Activated naive CD8-positive, alpha-beta T cell treated with anti-CD3 and anti-CD28 coated beads, Interleukin-2, amount 50 U/mL, for 24 hours (primary cell): ENCODE measurements at regions not wholly inside any gene's neighbourhood (a gene's known extent, or its start where the extent isn't known, plus 50 kb on each side); places are given as distances from the start of the nearest gene placed in this dataset.

ENCODE experiments used
- ATAC-seq: fragments of 150-1000 bp; cut with Tn5 transposase; one replicate; pipeline ENCODE4 v1.10.0; 2021
- DNase-seq: peaks from one replicate; pipeline ENCODE4 v3.0.0; 2021
- H3K27ac Mint-ChIP-seq: one replicate; pipeline ENCODE4 v1.8.0; 2021; ENCODE audit warnings: mild to moderate bottlenecking, mixed read lengths
- H3K27me3 Mint-ChIP-seq: one replicate; pipeline ENCODE4 v1.8.0; 2021; ENCODE audit warnings: mixed read lengths
- H3K36me3 Mint-ChIP-seq: one replicate; pipeline ENCODE4 v1.8.0; 2021; ENCODE audit warnings: low read depth, mixed read lengths
- H3K4me1 Mint-ChIP-seq: one replicate; pipeline ENCODE4 v1.8.0; 2021; ENCODE audit warnings: mixed read lengths
- H3K4me3 Mint-ChIP-seq: one replicate; pipeline ENCODE4 v1.8.0; 2021; ENCODE audit warnings: mild to moderate bottlenecking, moderate library complexity, mixed read lengths
- H3K9me3 Mint-ChIP-seq: one replicate; pipeline ENCODE4 v1.8.0; 2021; ENCODE audit warnings: mixed read lengths

DNA sequence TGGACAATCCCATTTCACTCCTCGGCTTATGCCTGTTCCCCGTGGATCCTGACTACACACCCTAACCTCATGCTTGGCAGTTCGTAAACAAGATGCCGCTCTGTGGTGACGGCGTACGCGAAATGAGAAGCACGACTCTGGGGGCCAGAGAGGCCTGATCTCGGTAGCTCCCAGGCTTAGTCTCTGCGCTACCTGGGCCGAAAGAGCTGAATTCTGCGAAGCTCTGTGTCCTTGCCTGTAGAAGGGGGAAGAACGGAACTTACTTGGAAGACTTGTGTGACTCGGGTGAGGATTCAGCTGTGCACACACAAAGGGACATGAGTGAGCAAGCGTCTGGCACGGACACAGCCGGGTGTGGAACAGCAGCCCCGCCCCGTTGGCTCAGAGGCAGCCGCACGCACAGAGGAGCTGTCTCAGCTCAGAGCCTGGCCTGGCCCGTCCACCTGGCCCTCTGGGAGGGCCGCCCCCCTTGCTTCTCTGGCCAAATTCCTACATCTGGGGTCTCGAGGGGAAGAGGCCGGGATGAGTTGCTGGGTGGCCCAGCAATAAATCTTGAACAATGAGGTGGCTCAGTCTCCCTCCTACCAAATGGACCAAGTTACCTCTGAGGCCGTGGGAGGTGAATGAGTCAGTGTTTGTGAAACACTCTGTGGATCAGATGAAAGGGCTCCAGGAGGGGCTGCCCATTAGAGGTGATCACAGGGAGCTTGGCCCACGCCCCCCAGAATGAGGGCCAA is 83.8 kb downstream of the PDGFA start:
- no peaks in the 10 kb centered on the region for H3K36me3 Mint-ChIP-seq
- H3K4me1 Mint-ChIP-seq, result peaks cover 1% of the 10 kb centered on the region
- no peaks in the 10 kb centered on the region for H3K9me3 Mint-ChIP-seq
- H3K27me3 Mint-ChIP-seq, result no peaks in the 10 kb centered on the region
- ATAC-seq (peak; percentile 75), DNase-seq (peak; percentile 20)
- H3K27ac Mint-ChIP-seq, result no peak overlapping the region
- H3K4me3 Mint-ChIP-seq, result no peak overlapping the region

DNA sequence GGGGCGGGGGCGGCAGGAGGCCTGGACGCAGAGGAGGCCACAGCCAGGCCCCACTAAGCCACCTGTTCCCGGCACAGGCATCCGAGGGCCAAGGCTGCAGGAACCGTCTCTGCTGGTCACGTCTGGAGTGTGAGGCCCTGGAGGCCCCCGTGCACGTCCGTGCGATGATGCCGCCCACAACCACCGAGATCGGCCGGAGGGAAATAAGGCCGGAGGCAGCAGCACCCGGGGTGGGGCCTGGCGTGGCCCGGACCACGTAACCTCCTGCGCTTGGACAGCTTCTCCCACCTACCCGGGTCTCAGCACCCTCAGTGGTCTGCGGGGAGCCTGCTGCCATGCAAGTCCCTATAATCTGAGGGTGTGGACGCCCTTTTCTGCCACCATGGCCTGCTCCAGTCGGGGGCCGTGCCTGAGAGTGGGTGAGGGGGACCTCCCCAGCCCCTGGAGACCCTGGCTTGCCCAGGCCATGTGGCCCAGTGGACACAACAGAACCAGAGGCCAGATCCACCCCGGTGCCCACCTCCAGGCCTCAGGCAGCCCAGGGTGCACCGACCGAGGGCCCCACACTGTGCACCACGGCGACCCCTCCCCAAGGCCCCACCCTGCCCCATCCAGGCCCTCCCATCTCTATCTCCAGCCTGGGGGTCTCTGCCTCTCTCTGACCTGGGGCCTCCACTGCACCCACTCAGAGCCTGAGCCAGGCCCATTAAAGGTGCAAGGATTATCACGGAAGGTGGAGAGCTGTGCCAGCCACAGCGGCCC is 83.1 kb downstream of the PDGFA start:
- no peak for ATAC-seq
- Mint-ChIP-seq H3K4me3 (no peak overlapping the region), H3K4me1 (peaks cover 1% of the 10 kb centered on the region), H3K27me3 (no peaks in the 10 kb centered on the region), H3K36me3 (no peaks in the 10 kb centered on the region), H3K27ac (no peak overlapping the region), H3K9me3 (no peaks in the 10 kb centered on the region)
- no peak for DNase-seq

DNA sequence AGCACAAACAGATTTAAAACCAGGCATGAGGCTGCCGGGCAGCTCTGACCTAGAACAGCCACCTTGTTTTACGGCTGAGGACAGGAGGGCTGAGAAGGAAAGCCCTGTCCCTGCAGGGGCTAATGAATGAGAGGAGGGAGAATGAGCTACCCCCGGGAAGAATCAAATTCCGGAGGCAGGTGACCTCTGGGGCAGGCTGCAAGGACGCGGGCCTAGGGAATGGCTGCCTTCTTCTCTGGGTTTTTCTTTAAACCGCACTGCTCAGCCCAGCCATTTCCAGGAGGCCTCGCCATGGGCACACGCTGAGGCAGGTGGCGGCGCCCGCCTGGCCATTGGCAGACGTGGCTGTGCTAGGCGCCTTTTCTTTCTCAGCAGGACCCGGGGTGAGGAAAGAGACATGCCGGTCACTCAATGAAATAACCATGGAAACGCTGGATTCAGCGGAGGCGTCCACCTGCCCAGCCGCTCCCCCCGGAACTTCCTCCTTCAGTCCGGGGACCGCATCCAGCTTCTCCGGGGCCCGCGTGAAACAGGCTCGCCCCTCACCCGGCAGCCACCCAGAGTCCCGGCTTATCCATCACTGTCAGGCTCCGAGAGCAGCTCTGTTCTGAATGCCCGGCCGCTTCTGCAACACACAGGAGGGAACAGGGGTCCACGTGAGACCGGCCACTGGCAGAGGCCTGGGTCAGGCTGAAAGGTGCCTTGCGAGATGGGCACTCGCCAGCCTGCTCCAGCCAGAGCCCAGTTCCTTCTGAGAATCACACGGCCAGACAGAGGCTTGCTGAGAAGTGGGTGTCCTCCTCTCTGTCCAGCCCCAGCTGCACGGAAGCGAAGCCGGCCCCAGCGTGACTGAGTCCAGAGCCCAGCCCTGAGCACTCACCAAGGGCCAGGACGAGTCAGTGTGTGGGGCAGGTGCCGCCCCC is 82.1 kb downstream of the PDGFA start:
- ATAC-seq (no peak), DNase-seq (no peak)
- Mint-ChIP-seq H3K27ac (no peak overlapping the region), H3K4me3 (no peak overlapping the region), H3K9me3 (no peaks in the 10 kb centered on the region), H3K36me3 (no peaks in the 10 kb centered on the region), H3K4me1 (peaks cover 1% of the 10 kb centered on the region), H3K27me3 (no peaks in the 10 kb centered on the region)

DNA sequence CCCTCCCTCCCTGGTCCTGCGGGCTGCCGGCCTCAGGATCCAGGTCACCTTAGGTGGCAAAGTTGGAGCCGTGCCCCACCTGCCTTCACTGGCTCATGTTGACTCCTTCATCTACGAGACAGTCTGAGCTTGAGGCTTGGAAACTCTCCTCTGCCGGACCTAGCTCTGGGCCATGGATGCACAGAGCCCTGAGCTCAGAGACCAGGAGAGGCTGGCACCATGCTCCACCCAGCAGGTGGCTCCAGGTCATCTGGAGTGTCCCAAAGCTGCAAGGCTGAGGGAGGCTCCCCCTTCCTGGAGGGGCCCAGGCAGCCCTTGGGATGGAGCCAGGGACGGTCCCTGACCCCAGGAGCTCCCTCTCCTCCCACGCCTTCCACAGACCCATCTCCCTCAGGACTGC is 81.3 kb downstream of the PDGFA start:
- Mint-ChIP-seq H3K9me3 (no peaks in the 10 kb centered on the region), H3K27ac (no peak overlapping the region), H3K27me3 (no peaks in the 10 kb centered on the region), H3K36me3 (no peaks in the 10 kb centered on the region), H3K4me3 (no peak overlapping the region), H3K4me1 (peaks cover 1% of the 10 kb centered on the region)
- no peak for DNase-seq
- ATAC-seq, result no peak

DNA sequence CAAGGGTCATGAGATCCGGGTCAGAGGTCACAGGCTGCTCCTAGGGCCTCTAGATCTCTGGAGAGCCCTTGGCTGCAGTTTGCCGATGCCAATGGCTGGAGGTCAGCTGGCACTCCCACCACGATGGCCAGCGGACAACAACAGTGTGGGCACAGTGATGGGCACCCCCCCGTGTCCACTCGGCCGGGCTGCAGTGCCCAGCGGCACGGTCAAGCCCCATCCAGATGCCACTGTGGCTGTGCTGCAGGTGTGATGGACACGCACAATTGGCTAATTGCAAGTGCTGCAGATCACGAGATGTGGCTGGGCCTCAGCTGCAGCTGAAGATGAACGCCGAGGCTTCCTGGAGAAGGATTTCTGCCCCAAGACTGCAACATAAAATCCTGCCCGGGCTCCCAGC is 80.7 kb downstream of the PDGFA start:
- H3K36me3 Mint-ChIP-seq, result no peaks in the 10 kb centered on the region
- no peak for ATAC-seq
- H3K4me3 Mint-ChIP-seq, result no peak overlapping the region
- H3K27ac Mint-ChIP-seq, result no peak overlapping the region
- no peak for DNase-seq
- peaks cover 1% of the 10 kb centered on the region for H3K4me1 Mint-ChIP-seq
- H3K9me3 Mint-ChIP-seq, result no peaks in the 10 kb centered on the region
- no peaks in the 10 kb centered on the region for H3K27me3 Mint-ChIP-seq

DNA sequence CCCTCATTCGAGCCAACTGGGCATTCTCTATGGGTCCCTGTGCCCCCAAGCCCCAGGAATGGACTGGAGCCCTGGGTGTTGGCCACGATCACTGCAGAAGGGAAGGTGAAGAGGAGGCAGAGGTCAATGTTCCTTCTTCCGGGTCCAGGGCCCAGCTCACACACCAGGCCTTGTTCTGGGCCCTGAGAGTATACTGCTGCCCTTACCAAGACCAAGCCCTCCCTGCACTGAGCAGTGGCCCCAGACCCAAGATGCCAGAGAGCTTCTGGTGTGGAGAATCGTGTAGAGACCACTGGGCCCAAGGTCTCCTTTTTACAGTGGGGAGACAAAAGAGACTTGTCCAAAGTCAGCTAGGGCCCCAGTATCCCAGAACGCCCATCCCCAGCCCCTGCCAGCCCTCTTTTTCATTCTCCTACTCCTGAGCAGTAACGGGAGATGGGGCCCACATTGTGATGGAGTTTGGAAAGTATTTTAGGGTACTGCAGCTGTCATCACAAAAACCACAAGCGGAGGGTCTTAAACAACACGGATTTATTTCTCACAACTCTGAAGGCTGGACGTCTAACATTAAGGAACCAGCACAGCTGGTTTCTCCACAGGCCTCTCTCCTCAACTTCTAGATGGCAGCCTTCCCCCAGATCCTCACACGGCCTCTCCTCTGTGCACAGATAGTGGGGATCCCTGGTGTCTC is 79.4 kb downstream of the PDGFA start:
- Mint-ChIP-seq H3K36me3 (no peaks in the 10 kb centered on the region), H3K4me3 (no peak overlapping the region), H3K27me3 (no peaks in the 10 kb centered on the region), H3K27ac (no peak overlapping the region), H3K9me3 (no peaks in the 10 kb centered on the region), H3K4me1 (peaks cover 1% of the 10 kb centered on the region)
- ATAC-seq, result no peak
- DNase-seq, result no peak

DNA sequence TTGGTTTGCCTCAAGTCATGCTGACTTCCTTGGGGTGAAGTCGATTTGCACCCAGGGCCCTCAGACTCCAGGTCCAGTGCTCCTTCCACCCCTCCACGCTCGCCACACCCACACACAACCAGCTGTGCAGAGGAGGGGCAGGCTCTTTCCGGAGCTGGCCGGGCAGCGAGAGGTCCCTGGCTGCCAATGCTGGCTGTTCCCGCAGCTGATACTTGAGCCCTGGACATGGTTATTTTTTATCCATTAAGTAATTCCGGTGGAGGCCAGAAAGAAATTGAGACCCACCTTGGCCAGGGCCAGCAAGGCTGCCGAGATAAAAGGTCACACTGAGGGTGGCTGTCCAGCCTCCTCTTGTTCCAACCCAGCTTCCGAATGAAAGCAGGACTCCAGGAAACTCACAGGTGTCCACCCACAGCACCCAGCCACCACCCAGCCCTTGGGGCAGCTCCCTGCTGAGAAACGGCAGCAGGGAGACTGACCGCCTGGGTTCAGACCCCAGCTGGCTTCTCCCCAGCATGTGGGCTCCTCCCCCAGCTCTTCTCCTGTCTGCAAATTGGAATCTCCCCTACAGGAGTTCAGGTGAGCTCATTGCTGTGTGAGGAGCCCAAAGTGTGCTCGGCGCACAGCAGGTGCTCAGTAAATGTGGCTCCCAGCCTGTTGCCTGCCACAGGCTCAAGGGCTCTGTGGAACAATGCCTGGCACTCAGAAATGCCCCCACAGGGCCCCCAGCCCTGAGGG is 77.8 kb downstream of the PDGFA start:
- no peaks in the 10 kb centered on the region for H3K27me3 Mint-ChIP-seq
- no peak for ATAC-seq
- no peak for DNase-seq
- no peaks in the 10 kb centered on the region for H3K4me1 Mint-ChIP-seq
- no peaks in the 10 kb centered on the region for H3K36me3 Mint-ChIP-seq
- H3K27ac Mint-ChIP-seq, result no peak overlapping the region
- no peak overlapping the region for H3K4me3 Mint-ChIP-seq
- H3K9me3 Mint-ChIP-seq, result no peaks in the 10 kb centered on the region

DNA sequence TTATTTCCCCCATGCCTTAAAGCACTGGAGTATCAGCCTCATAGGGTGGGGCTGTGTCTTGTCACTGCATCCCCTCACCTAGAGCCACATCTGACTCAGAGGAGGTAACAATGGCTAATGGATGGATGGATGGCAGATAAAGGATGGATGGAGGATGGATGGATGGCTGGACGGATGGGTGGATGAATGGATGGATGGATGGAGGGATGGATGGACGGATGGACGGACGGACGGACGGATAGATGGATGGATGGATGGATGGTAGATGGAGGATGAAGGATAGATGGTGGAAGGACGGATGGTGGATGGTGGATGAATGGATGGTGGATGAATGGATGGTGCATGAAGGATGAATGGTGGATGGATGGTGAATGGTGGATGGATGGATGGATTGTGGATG is 77.2 kb downstream of the PDGFA start:
- Mint-ChIP-seq H3K27ac (no peak overlapping the region), H3K36me3 (no peaks in the 10 kb centered on the region), H3K9me3 (no peaks in the 10 kb centered on the region), H3K27me3 (no peaks in the 10 kb centered on the region), H3K4me3 (no peak overlapping the region), H3K4me1 (no peaks in the 10 kb centered on the region)
- ATAC-seq, result no peak
- no peak for DNase-seq

DNA sequence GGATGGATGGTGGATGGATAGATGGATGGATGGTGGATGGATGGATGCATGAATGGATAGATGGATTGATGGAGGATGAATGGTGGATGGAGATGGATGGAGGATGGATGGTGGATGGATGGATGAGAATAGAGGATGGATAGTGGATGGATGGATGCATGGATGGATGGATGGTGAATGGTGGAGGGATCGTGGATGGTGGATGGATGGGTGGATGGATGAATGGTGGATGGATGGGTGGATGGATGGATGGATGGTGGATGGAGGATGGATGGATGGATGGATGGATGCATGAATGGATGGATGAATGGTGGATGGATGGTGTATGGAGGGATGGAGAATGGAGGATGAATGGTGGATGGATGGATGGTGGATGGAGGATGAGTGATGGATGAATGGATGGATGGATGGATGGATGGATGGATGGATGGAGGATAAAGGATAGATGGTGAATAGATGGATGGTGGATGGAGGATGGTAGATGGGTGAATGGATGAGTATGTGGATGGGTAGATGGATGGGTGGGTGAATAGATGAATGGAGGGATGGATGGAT is 76.3 kb downstream of the PDGFA start:
- Mint-ChIP-seq H3K27ac (no peak overlapping the region), H3K27me3 (no peaks in the 10 kb centered on the region), H3K9me3 (no peaks in the 10 kb centered on the region), H3K36me3 (no peaks in the 10 kb centered on the region), H3K4me3 (no peak overlapping the region), H3K4me1 (no peaks in the 10 kb centered on the region)
- DNase-seq, result no peak
- no peak for ATAC-seq

DNA sequence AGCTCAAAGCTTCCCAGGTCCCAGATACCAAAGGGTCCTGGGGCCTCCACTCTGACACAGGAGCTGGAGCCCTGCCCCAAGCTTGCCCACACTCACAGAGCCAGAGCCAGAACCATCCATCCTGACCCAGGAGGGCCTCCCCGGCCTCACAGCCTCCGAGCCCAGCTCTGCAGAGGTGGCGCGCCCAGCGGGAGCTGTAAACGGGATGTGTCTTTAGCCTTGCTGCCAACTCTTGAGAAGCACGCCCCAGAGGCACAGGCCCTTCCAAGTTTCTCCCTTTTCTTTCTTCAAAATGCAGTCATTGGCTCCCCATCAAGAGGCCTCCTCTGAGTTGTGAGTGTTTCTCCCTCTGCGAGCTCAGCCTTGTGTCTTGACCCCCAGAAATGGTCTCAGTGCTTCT is 75.0 kb downstream of the PDGFA start:
- ATAC-seq (no peak), DNase-seq (no peak)
- Mint-ChIP-seq H3K36me3 (no peaks in the 10 kb centered on the region), H3K4me1 (no peaks in the 10 kb centered on the region), H3K9me3 (no peaks in the 10 kb centered on the region), H3K4me3 (no peak overlapping the region), H3K27ac (no peak overlapping the region), H3K27me3 (no peaks in the 10 kb centered on the region)

DNA sequence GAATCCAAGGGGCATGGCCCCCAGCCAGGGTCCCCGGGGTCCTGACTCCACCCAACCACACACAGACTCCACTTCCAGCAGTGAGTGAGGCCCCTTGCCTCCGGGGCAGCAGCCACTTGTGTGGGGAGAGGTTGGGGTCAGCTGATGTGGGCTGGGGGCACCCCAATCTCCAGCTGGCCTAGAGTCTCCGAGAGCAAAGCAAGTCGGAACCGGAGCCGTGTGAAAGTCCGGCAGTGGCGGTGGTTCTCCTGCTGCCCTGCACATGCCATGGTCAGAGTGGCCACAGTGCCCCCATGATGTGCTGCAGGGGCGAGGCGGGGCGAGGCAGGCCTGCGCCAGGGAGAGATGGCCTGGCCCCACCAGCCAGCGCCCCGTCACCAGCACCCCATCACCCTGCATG is 74.6 kb downstream of the PDGFA start:
- H3K36me3 Mint-ChIP-seq, result no peaks in the 10 kb centered on the region
- no peaks in the 10 kb centered on the region for H3K27me3 Mint-ChIP-seq
- H3K4me1 Mint-ChIP-seq, result no peaks in the 10 kb centered on the region
- no peak for DNase-seq
- H3K4me3 Mint-ChIP-seq, result no peak overlapping the region
- no peak overlapping the region for H3K27ac Mint-ChIP-seq
- ATAC-seq, result no peak
- no peaks in the 10 kb centered on the region for H3K9me3 Mint-ChIP-seq

DNA sequence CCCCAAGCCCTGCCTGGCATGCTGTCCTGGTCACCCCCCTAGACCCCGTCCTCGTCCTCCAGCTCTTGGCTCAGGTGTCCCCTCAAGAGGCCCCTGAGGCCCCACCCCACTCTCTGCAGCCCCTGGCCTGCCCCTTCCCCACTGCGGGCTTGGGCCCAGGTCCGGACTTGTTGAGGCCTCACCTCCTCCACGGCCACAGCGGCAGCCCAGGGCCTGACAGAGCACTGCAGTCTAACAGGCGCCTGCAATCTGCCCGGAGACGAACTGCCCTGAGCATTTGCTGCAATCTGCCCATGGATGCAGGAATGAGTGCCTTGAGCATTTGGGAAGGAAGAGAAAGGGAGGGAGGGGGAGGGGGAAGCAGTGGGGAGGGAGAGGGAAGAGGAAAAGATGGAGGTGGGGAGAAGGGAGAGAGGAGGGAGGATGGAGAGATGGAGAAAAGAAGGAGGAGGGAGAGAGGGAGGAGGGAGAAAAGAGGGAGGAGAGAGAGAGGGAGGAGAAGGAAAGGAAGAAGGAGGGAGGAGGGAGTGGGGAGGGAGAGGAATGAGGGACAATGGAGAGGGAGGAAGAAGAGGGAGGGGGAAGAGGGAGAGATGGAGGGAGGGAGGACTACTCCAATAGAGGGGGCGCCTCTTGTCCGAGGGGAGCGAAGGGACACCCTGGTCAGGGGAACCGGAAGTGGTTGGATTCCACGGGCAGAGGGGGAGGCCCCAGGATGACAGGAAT is 73.9 kb downstream of the PDGFA start:
- H3K4me3 Mint-ChIP-seq, result no peak overlapping the region
- ATAC-seq (no peak), DNase-seq (no peak)
- no peaks in the 10 kb centered on the region for H3K36me3 Mint-ChIP-seq
- H3K4me1 Mint-ChIP-seq, result no peaks in the 10 kb centered on the region
- H3K27me3 Mint-ChIP-seq, result no peaks in the 10 kb centered on the region
- no peak overlapping the region for H3K27ac Mint-ChIP-seq
- H3K9me3 Mint-ChIP-seq, result no peaks in the 10 kb centered on the region

DNA sequence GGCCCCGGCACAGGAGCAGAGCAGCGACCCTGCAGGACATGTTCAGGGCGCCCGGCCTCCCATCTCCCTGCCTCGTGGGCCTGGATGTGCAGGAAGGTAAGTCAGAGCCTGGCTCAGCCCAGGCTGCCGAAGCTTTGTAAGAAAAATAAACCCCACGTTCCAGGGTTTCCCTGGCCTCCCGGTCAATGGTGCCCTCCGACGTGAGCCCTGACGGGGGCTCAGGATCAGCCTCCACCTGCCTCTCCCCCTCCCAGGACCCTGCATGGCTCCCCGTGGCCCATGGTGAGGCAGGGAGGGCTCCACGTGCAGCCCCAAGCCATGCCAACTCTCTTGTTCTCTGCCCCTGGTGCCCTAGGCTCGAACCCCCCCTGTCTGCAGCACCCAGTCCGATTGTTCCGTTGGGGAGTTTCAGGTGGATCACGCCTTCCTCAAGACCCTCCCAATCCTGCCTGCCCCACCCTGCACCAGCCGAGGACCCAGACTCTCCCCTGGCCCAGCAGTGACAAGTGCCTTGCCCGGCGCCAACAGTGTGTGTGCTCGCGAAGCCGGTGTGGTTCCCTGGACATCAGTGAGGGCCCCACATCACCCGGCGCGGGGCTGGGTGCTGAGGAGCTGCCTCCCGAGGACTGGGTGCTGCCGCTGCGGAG is 73.2 kb downstream of the PDGFA start:
- H3K4me1 Mint-ChIP-seq, result peaks cover 6% of the 10 kb centered on the region
- no peak for DNase-seq
- H3K36me3 Mint-ChIP-seq, result no peaks in the 10 kb centered on the region
- no peaks in the 10 kb centered on the region for H3K9me3 Mint-ChIP-seq
- no peak overlapping the region for H3K27ac Mint-ChIP-seq
- no peak for ATAC-seq
- H3K4me3 Mint-ChIP-seq, result no peak overlapping the region
- H3K27me3 Mint-ChIP-seq, result peaks cover 6% of the 10 kb centered on the region
